ENCODE measurements at regions not wholly inside any gene's neighbourhood (a gene's known extent, or its start where the extent isn't known, plus 50 kb on each side); places are given as distances from the start of the nearest gene placed in this dataset.

DNA sequence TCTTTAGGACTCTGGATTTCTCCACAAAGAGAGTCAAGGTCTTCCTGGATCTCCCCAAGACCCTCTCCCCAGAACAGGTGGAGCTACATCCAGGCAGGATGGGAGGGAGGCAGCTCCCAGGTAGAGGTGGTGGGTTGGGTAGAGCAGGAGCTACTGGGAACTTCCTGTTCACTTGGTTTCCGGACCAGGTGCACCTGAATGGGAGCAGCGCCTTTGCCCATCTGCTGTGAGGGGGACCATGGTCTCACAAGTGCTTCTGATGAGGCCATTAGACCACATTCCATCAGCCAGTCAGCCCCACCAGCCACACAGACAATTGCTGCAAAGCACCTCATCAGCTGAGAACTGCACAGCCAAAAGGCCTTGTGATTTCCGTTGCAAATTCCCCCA, 188.8 kb downstream of the MATN1 start:
- TF ChIP-seq POLR2AphosphoS5 (IDR thresholded peaks at IDR 0.05) (no peak), POLR2A (IDR thresholded peaks at IDR 0.05) (no peak)
- TF ChIP-seq, protein P1, sequence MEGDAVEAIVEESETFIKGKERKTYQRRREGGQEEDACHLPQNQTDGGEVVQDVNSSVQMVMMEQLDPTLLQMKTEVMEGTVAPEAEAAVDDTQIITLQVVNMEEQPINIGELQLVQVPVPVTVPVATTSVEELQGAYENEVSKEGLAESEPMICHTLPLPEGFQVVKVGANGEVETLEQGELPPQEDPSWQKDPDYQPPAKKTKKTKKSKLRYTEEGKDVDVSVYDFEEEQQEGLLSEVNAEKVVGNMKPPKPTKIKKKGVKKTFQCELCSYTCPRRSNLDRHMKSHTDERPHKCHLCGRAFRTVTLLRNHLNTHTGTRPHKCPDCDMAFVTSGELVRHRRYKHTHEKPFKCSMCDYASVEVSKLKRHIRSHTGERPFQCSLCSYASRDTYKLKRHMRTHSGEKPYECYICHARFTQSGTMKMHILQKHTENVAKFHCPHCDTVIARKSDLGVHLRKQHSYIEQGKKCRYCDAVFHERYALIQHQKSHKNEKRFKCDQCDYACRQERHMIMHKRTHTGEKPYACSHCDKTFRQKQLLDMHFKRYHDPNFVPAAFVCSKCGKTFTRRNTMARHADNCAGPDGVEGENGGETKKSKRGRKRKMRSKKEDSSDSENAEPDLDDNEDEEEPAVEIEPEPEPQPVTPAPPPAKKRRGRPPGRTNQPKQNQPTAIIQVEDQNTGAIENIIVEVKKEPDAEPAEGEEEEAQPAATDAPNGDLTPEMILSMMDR (IDR thresholded peaks at IDR 0.05), result no peak
